Ammon's horn (tissue), 1 donor: ENCODE measurements at regions not wholly inside any gene's neighbourhood (a gene's known extent, or its start where the extent isn't known, plus 50 kb on each side); places are given as distances from the start of the nearest gene placed in this dataset.
"Not testable (repeated sequence)": the region's sequence is repeated elsewhere in the genome, so short reads cannot be mapped to it uniquely, and the experiment has no call there.

ENCODE experiments used
- DNase-seq: peaks from one replicate; pipeline ENCODE4 v3.0.0-alpha.2; 2016; ENCODE audit warnings: low spot score

- no peak for DNase-seq
Observed at GRCh38 chr4:170414360-170414759, 324.6 kb upstream of the AADAT start.

GRCh38 chr4:170413951-170414350 lies 324.2 kb upstream of the AADAT start:
- DNase-seq, result no peak

GRCh38 chr4:170400361-170400760 lies 310.6 kb upstream of the AADAT start:
- no peak for DNase-seq

- DNase-seq, result no peak
Observed at GRCh38 chr4:170399581-170400293, 310.0 kb upstream of the AADAT start.

- DNase-seq, result no peak
Observed at GRCh38 chr4:170398218-170398617, 308.5 kb upstream of the AADAT start.

- DNase-seq, result no peak
Observed at GRCh38 chr4:170395773-170396172, 306.0 kb upstream of the AADAT start.

GRCh38 chr4:170391066-170391740 lies 301.4 kb upstream of the AADAT start:
- no peak for DNase-seq

DNA sequence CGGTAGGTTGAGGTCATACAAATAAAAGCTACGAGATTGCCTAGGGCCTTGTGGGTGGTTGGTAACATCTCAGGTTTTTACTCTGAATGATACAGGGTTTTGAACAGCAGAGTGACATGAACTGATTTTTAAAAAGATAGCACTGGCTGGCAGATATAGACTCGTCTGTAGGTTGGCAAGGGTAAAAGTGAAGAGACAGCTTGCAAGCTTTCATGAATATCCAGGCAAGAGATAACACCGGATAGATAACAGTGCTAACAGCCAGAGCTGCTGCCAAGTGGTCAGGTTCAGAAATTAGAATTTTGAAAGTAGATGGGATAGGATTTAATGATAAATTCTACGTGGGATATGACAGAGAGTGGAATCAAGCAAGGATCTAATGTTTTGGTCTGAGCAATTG lies 299.7 kb upstream of the AADAT start:
- no peak for DNase-seq

DNA sequence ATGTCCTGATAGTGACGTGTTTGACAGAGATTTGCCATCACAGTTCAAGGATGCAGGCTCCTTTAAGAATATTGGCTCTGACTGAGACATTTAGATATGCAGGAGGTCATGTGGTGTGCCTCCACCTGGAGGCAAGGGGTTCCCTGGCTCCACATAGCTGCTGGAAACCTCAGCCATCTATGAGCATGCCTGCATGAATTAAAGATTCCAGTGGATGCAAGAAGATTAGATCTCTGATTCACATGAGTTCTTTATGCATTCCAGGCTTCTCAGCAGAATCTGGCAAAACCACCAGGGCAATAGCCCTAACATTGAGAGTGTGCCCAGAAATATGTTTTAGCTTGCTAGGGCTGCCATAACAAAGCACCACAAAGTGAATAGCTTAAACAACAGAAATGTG lies 298.5 kb upstream of the AADAT start:
- DNase-seq, result no peak

GRCh38 chr4:170386971-170387370 lies 297.2 kb upstream of the AADAT start:
- no peak for DNase-seq

DNA sequence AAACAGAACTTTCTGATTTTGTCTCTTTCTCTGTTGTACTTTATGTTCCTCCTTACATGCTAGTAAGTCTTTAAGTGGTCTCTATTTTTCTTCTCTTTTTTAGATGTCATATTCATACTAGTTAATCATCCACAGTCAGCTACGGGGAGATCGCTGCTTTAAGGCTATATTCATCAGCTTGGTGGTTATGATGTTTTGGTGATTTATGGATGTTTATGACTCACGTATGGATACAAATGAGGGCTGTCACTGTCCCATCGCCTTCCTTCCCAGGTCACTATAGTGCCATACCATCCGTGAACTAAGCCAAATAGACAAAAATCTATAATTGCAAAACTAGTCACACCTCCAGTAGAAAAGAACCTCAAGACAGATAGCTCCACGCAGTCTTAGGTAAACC lies 296.8 kb upstream of the AADAT start:
- DNase-seq, result no peak

GRCh38 chr4:170374770-170375169 lies 285.0 kb upstream of the AADAT start:
- DNase-seq, result no peak

DNA sequence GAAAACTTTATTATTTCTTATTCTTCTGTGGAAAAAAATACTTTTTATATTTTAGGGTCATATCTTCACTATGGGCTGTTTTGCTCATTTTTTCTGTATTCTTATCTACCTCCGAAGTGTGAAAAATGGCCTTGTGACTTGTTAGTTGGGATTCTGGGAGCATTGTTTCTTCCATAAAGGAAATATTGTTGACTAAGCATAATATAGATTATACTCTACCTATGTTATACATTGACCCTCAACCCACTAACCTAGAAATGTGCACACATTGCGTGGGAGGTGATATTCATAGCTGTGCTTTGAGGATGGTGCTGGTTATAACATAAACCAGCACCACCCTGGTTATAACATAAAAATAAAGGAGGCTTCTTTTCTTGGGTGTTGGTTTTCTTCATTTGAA lies 259.2 kb upstream of the AADAT start:
- no peak for DNase-seq

DNA sequence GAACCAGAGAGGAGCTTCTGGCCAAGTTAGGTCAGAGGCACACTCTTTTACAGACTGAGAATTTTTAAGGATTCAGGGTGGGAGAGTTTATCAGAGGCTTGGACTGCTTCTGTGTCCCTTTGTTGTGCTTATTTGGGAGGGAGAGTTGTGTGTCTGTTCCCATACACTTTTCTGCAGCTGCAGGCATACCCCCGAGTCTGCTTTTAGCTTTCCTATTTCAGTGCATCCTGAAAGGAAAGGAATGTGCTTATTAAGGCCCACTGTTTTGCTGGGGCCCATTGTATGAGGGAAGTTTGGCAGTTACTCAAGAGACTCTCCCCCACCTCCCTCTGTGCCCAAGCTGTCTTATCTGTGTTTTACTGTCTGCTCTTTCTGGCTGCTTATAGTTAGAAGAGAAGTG lies 257.4 kb upstream of the AADAT start:
- not testable (repeated sequence) for DNase-seq

- DNase-seq, result no peak
Observed at GRCh38 chr4:170339522-170339921, 249.8 kb upstream of the AADAT start.

DNA sequence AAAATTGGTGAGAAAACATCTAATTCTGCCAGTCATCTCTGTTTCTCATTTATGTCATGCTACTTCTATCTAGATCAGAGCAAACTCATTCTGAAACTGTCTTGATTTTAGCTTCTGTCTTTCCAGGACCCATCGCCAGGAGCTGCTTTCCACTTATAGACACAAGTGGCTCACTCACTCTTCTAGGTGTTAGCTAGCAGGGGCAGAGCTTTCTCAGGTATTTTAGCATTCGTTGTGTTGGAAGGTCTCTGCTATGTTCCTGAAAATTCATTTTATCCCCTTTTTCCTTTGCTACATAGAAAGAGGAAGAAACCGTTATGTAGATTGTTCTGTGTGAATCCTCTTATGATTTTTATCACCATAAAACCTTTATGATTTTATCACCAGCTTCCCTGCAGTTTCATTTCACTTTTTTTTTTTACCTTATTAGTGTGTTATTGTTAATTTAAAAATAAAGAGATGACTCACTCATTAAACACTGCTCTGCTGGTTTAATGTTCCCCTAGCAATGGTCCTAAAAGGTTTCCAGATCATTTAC lies 246.6 kb upstream of the AADAT start:
- no peak for DNase-seq

- no peak for DNase-seq
Observed at GRCh38 chr4:170325599-170325998, 235.8 kb upstream of the AADAT start.

- DNase-seq, result no peak
Observed at GRCh38 chr4:170323623-170324022, 233.9 kb upstream of the AADAT start.

GRCh38 chr4:170307182-170307581 lies 217.4 kb upstream of the AADAT start:
- no peak for DNase-seq

DNA sequence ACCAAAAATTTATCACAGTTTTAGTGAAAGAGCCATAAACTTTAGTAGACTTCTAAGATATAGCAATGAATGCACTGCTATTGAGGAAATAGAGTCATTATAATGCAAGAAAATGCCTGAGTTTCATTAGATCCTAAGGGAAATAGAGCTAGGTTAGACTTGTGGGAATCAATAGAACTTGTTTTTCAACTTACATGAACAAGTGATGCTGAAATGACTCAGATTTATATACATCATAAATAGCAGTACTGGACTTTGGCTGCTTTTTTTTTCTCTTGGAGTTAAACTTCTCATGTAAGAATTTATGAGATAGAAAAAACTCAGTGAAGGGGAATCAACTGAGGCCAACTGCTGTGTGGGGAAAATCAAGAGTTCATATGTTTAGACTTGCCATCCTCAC lies 216.5 kb upstream of the AADAT start:
- no peak for DNase-seq

GRCh38 chr4:170305627-170306026 lies 215.9 kb upstream of the AADAT start:
- no peak for DNase-seq

DNA sequence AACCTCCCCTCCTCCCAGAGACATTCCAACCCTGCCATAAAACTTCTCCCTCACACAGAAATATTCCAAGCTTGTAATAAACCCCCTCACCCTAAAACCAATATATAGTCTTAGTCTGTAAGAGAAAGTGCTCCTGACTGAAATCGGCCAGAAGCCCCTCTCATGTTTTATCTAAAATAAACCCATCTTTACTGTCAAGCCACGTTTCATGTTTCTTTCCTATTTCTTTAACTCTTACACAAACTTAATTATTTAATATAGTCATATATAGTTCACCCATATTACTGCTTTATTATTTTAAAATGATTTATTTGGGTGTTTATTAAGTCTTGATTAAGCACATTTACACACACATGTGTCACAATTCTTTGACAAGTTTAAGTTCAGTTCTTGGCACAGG lies 191.3 kb upstream of the AADAT start:
- no peak for DNase-seq

- DNase-seq, result no peak
Observed at GRCh38 chr4:170278460-170278859, 188.7 kb upstream of the AADAT start.

GRCh38 chr4:170274616-170275015 lies 184.9 kb upstream of the AADAT start:
- no peak for DNase-seq
